ENCODE measurements at regions not wholly inside any gene's neighbourhood (a gene's known extent, or its start where the extent isn't known, plus 50 kb on each side); places are given as distances from the start of the nearest gene placed in this dataset.

- no peak for DNase-seq
These were observed 149.2 kb upstream of the POU3F3 start for GRCh38 chr2:104704496-104705245.

- no peak for DNase-seq
These were observed 146.9 kb upstream of the POU3F3 start for GRCh38 chr2:104707056-104707455.

- DNase-seq, result no peak
These were observed 144.9 kb upstream of the POU3F3 start for GRCh38 chr2:104708967-104709366.

- DNase-seq, result no peak
These were observed 137.9 kb upstream of the POU3F3 start for GRCh38 chr2:104716061-104716460.

- no peak for DNase-seq
These were observed 120.5 kb upstream of the POU3F3 start for GRCh38 chr2:104733226-104733943.

- DNase-seq, result no peak
These were observed 118.9 kb upstream of the POU3F3 start for GRCh38 chr2:104734937-104735586.

GRCh38 chr2:104736026-104736425 is 117.9 kb upstream of the POU3F3 start:
- no peak for DNase-seq

GRCh38 chr2:104741860-104742259 is 112.1 kb upstream of the POU3F3 start:
- no peak for DNase-seq

GRCh38 chr2:104744537-104744936 is 109.4 kb upstream of the POU3F3 start:
- no peak for DNase-seq

GRCh38 chr2:104745846-104746245 is 108.1 kb upstream of the POU3F3 start:
- peak; percentile 27 for DNase-seq

GRCh38 chr2:104746299-104746698 is 107.6 kb upstream of the POU3F3 start:
- DNase-seq, result peak; percentile 16

- peak; percentile 31 for DNase-seq
These were observed 107.1 kb upstream of the POU3F3 start for GRCh38 chr2:104746858-104747257.

GRCh38 chr2:104749856-104750460 is 104.0 kb upstream of the POU3F3 start:
- DNase-seq, result no peak

GRCh38 chr2:104752504-104752903 is 101.4 kb upstream of the POU3F3 start:
- DNase-seq, result no peak

- DNase-seq, result no peak
These were observed 98.7 kb upstream of the POU3F3 start for GRCh38 chr2:104755026-104755878.

GRCh38 chr2:104756118-104756517 is 97.8 kb upstream of the POU3F3 start:
- DNase-seq, result no peak

- DNase-seq, result no peak
These were observed 96.9 kb upstream of the POU3F3 start for GRCh38 chr2:104757056-104757455.

GRCh38 chr2:104758199-104758620 is 95.7 kb upstream of the POU3F3 start:
- peak; percentile 29 for DNase-seq

GRCh38 chr2:104762031-104762430 is 91.9 kb upstream of the POU3F3 start:
- DNase-seq, result no peak

GRCh38 chr2:104766683-104767082 is 87.2 kb upstream of the POU3F3 start:
- no peak for DNase-seq

GRCh38 chr2:104768694-104769093 is 85.2 kb upstream of the POU3F3 start:
- DNase-seq, result no peak

- no peak for DNase-seq
These were observed 84.8 kb upstream of the POU3F3 start for GRCh38 chr2:104769096-104769495.
